Progenitor cell of endocrine pancreas (in vitro differentiated cells): ENCODE measurements at regions not wholly inside any gene's neighbourhood (a gene's known extent, or its start where the extent isn't known, plus 50 kb on each side); places are given as distances from the start of the nearest gene placed in this dataset.

ENCODE experiments used
- DNase-seq: peaks from one replicate; pipeline ENCODE4 v3.0.0; 2021; ENCODE audit warnings: low spot score; ENCODE audit not compliant: unreplicated experiment
- H3K27ac Mint-ChIP-seq: 2 replicates; pipeline ENCODE4 v1.8.0; 2021; ENCODE audit warnings: mild to moderate bottlenecking, moderate library complexity, mixed read lengths
- H3K27me3 Mint-ChIP-seq: 2 replicates; pipeline ENCODE4 v1.8.0; 2021; ENCODE audit warnings: mixed read lengths
- H3K36me3 Mint-ChIP-seq: 2 replicates; pipeline ENCODE4 v1.8.0; 2022; ENCODE audit warnings: mixed read lengths; ENCODE audit not compliant: insufficient read depth
- H3K4me1 Mint-ChIP-seq: 2 replicates; pipeline ENCODE4 v1.8.0; 2021; ENCODE audit warnings: low read depth, mixed read lengths
- H3K4me3 Mint-ChIP-seq: 2 replicates; pipeline ENCODE4 v1.8.0; 2021; ENCODE audit warnings: low read depth, mild to moderate bottlenecking, moderate library complexity, mixed read lengths
- H3K9me3 Mint-ChIP-seq: 2 replicates; pipeline ENCODE4 v1.8.0; 2021; ENCODE audit warnings: low read depth, mixed read lengths
- CTCF ChIP-seq: fragments of 200-600 bp; sonication (generic); IDR thresholded peaks from one replicate; pipeline ENCODE4 v1.5.0; 2021; ENCODE audit warnings: antibody characterized with exemption, mild to moderate bottlenecking; ENCODE audit not compliant: unreplicated experiment

GRCh38 chr3:194810076-194810475, 124.4 kb downstream of the FAM43A start:
- no peaks in the 10 kb centered on the region for H3K36me3 Mint-ChIP-seq
- no peak for DNase-seq
- TF ChIP-seq CTCF, result no peak
- H3K27me3 Mint-ChIP-seq, result peaks cover 35% of the 10 kb centered on the region
- H3K4me3 Mint-ChIP-seq, result no peak overlapping the region
- no peaks in the 10 kb centered on the region for H3K4me1 Mint-ChIP-seq
- H3K9me3 Mint-ChIP-seq, result no peaks in the 10 kb centered on the region
- peak overlapping the region; percentile 58 for H3K27ac Mint-ChIP-seq

DNA sequence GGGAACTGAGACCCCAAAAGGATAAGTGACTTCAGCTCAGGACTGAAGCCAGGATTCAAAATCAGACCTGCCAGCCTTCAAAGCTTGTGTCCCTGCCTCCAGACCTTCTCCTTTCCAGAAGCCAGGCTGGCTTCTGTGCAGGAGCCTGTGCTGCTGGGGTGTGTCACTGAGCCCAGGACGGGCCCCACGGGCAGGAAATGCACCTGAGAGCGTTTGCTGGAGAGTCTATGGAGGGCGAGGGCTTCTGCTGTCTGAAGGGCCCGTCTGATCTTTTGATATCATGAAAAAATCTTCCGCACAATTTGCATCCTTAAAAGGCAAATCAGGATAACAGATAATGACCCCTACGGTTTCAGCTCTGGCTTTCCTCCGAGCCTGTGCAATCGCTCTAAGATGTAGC, 125.4 kb downstream of the FAM43A start:
- H3K4me1 Mint-ChIP-seq, result no peaks in the 10 kb centered on the region
- peaks cover 32% of the 10 kb centered on the region for H3K27me3 Mint-ChIP-seq
- no peak overlapping the region for H3K4me3 Mint-ChIP-seq
- TF ChIP-seq CTCF, result no peak
- no peaks in the 10 kb centered on the region for H3K9me3 Mint-ChIP-seq
- no peak for DNase-seq
- no peak overlapping the region for H3K27ac Mint-ChIP-seq
- H3K36me3 Mint-ChIP-seq, result no peaks in the 10 kb centered on the region

GRCh38 chr3:194812176-194812575, 126.5 kb downstream of the FAM43A start:
- no peak for DNase-seq
- Mint-ChIP-seq H3K9me3 (no peaks in the 10 kb centered on the region), H3K4me1 (no peaks in the 10 kb centered on the region), H3K4me3 (no peak overlapping the region), H3K36me3 (no peaks in the 10 kb centered on the region), H3K27me3 (peaks cover 31% of the 10 kb centered on the region), H3K27ac (no peak overlapping the region)
- TF ChIP-seq CTCF, result no peak

DNA sequence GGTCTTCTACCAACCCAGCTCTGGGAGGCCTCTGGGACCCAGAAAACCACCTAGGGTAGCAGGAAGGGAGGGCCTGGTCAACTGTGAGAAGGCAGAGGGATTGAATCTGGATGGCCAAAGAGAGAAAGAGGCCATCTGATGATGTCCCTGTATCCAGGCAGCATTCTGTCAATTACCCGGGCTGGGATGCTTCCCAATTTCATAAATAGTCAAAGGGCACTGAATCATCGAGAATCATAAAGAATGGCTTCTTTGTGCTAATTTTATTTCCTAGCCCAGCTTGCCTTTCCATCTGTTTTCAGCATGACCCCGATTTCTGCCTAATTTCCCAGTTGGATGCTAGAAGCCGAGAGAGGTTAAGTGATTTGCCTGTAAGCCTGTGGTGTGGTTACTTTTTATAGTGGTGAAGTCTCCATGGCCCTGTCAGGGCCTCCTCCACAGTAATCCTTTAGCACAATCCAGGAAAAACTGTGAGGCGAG, 129.2 kb downstream of the FAM43A start:
- no peaks in the 10 kb centered on the region for H3K36me3 Mint-ChIP-seq
- DNase-seq, result no peak
- no peak for TF ChIP-seq CTCF
- H3K27me3 Mint-ChIP-seq, result peaks cover 40% of the 10 kb centered on the region
- H3K27ac Mint-ChIP-seq, result no peak overlapping the region
- H3K4me1 Mint-ChIP-seq, result no peaks in the 10 kb centered on the region
- H3K9me3 Mint-ChIP-seq, result no peaks in the 10 kb centered on the region
- H3K4me3 Mint-ChIP-seq, result no peak overlapping the region

- H3K4me3 Mint-ChIP-seq, result no peak overlapping the region
- TF ChIP-seq CTCF, result no peak
- peaks cover 37% of the 10 kb centered on the region for H3K27me3 Mint-ChIP-seq
- no peak for DNase-seq
- no peaks in the 10 kb centered on the region for H3K36me3 Mint-ChIP-seq
- H3K27ac Mint-ChIP-seq, result no peak overlapping the region
- H3K9me3 Mint-ChIP-seq, result no peaks in the 10 kb centered on the region
- no peaks in the 10 kb centered on the region for H3K4me1 Mint-ChIP-seq
These were observed 131.3 kb downstream of the FAM43A start for GRCh38 chr3:194816748-194817591.
